HG03175 (cell line): ENCODE measurements at regions not wholly inside any gene's neighbourhood (a gene's known extent, or its start where the extent isn't known, plus 50 kb on each side); places are given as distances from the start of the nearest gene placed in this dataset.
"Not testable (repeated sequence)": the region's sequence is repeated elsewhere in the genome, so short reads cannot be mapped to it uniquely, and the experiment has no call there.

ENCODE experiments used
- ATAC-seq: cut with Tn5 transposase; IDR thresholded peaks from one replicate; pipeline ENCODE4 v1.9.1; 2021; ENCODE audit warnings: mild to moderate bottlenecking, moderate library complexity; ENCODE audit not compliant: unreplicated experiment

DNA sequence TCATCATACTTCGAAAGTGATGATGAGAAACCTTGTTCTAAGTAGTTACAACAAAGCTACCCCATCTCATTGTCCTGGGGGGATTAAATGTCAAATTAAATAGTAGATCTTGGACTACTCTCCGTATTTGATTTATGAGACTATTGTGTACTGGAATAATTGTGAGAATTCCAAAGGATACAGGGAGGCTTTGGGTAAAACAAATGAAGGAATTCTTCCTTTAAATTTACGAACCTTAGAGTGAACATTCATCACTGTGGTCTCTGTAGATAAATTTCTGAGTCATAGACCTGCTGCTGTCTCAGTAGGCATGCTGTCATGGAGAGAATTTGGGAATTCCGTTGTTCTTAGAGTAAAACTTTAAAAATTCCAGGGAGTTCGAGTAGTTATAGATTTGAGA lies 836.2 kb downstream of the DNAH5 start:
- ATAC-seq, result no peak

DNA sequence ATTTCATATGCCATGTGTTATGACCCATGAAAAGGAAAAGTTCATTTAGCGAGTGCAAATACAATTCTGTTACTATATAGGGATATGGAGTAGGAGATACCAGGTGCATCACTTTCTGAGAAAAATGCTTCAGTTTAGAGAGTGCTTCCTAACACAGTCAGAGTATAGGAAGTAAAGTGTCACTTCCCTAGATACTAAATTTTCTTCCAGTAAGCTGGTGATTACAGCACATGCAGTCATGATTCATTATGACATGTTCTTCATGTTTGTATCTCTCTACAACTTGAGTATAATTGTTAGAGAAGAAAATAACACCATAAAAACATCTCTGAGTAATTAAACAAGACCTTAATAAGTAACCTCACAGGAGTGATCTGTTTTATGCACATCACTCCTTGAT lies 837.0 kb downstream of the DNAH5 start:
- ATAC-seq, result no peak

DNA sequence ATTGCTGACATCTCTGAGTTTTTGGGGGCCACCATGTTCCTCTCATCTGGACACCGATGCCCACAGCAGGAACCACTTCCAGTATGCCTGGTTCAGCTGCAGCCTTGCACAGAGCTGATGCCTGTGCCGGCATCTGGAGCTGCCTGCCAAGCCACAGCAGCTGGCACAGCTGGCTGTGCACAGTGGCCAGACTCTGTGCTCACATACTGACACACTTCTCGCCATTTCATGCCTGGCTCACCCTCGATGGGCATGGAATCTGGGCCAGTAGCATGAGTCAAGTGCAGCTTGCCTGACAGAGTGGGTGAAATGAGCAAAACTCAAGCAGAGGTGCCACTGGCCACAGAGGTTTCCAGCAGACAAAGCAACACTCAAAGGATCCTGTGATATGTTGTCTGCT lies 863.4 kb downstream of the DNAH5 start:
- ATAC-seq, result no peak

DNA sequence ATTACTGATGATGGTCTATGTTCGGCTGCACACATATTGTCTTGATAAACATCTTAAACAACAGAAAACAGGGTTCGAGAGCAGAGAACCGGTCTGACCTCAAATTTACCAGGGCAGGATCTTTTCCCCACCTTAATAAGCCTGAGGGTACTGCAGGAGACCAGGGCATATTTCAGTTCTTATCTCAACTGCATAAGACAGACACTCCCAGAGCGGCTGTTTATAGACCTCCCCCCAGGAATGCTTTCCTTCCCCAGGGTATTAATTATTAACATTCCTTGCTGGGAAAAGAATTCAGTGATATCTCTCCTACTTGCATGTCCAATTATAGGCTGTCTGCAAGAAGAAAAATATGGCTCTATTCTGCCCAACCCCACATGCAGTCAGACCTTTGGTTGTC lies 871.6 kb downstream of the DNAH5 start:
- not testable (repeated sequence) for ATAC-seq

DNA sequence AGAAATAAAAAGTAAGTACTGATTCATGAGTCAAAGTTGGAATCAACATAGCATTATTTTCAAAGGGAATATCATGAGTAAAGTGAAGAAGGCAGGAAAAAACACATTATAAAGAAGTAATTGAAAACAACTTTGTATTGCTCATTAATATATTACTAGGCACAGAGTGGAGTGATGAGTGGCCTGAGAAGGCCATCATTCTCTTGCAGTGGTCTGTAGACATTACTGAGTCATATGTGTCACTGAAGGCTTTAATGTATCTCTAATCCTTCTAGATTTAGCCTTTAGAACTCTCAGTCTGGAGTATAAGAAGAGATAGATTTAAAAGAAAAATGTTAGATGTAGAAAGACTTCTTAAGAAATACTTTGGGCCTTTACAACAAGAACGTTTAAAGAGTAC lies 881.4 kb downstream of the DNAH5 start:
- no peak for ATAC-seq

DNA sequence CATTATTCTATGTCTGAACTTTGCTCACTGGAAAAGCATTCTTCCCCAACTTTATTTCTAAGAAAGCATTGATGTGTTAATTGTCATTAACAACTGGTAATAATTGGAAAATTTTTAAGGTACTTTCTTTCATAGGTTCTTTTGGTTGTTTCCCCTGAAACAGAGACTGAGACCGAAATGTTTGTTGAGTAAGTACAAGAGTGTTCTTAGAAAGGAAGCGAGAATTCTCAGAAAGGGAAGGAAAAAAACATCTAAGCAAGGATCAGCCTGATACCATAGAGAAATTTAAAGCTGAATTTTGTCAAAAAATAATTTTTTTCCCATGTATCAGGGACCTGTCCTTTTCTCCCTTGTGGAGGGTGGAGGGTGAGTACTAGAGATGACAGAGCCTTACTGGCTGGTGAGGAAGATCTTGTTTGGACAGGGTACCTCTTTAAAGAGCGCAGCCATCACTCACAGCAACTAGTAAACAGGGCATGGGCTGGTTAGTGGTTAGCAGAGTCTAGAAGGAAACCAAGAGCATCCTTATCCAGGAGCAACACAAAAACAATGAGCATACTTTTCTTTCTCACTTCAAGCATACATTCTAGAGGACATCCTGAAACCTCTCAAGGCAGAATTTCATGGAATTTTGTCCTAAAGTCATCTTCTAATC lies 898.5 kb downstream of the DNAH5 start:
- ATAC-seq, result no peak

DNA sequence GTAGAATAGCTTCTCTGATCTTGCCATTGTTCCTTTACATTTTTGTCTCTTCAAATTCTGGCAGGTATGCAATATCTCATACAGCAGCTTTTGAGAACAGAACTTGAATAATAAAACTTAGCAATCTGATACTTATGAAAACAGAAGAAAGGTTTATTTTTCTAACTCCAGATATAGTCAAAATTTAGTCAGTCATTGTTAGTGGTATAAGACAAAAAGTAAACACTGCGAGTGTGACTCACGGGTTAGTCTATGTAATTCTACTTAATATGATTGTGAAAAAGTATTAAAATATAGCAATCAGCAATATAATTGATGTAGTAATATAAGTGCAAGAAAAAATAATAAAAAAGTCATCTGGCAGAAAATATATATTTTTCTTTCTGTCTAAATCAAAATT lies 910.4 kb downstream of the DNAH5 start:
- ATAC-seq, result no peak

DNA sequence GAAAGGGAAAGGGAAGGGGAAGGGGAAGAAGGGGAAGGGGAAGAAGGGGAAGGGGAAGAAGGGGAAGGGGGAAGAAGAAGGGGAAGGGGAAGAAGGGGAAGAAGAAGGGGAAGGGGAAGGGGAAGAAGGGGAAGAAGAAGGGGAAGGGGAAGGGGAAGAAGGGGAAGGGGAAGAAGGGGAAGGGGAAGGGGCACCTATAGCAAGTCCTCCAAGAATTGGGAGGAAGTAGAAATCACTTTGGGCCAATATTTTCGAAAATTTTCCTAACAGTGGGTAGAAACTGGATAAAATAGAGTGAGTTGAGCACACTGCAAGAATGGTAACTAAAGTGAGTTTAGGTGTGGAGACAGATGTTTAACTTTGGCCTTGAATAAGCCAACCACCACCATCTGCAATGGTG lies 915.3 kb downstream of the DNAH5 start:
- ATAC-seq, result no peak

DNA sequence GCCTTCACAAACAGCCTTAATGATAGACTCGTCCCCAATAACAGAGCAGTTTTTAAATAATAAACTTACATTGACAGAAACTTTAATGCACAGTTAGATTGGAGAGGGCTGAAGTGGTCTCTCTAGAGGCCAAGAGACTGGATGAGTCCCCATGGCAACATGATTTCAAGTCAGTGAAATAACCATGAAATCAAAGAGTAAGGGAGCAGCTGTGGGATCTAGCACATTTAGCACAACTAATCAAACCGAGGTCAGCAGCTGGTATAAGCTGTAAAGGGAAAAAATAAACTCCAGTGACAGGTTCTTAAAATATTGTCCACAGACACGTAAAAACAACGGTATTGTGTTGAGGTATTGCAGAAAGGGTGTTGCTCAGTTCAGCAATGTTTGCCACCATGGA lies 916.6 kb downstream of the DNAH5 start:
- no peak for ATAC-seq

DNA sequence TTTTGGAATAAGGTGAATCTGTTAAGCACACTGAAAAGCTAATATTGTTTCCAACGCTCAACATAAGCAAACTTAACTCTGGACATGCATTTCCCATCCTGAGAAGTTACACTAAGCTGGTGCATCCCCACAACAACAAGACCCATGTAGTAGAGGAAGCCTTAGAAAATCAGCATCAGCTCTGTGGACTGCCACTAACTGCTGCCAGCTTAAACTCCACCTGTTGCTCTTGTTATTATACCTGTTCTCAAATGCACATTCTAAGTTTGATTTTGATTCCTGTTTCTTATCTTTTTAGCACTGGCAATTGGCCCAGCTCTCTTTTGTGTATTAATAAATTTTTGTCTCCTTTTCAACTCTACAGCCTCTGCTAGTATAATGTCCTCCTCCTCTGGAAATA lies 924.8 kb downstream of the DNAH5 start:
- no peak for ATAC-seq

DNA sequence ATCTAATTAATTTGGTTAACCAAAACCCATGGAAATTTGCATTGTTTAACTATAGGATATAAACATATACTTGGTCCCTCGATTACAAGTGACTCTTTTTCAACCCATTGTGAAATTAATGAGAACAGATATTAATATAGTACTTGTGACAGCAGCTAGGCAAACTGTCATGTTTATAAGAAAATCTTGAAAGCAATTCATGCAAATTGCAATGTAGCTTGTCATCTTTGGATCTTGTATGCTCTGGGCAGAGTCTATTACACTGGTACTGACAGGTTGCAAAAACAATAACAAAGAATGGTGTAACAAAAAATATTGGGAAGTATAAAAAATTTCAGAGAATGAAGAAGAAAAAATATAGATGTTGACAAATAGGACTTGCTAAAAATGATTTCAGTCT lies 941.0 kb downstream of the DNAH5 start:
- ATAC-seq, result no peak

DNA sequence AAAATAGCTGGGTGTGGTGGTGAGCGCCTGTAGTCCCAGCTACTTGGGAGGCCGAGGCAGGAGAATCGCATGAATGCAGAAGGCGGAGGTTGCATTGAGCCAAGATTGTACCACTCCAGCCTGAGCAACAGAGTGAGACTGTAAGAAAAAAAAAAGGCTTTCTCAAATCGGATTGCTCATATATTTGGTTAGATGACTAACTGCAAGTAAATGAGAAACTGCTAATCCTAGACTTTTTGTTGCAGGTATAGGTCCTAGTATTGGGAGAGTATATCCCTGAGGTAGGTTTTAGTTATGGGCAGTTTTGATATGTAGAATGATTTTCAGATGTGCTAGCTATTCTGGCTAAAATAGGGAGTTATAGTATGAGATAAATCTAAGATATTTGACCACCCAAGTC lies 944.8 kb downstream of the DNAH5 start:
- no peak for ATAC-seq

DNA sequence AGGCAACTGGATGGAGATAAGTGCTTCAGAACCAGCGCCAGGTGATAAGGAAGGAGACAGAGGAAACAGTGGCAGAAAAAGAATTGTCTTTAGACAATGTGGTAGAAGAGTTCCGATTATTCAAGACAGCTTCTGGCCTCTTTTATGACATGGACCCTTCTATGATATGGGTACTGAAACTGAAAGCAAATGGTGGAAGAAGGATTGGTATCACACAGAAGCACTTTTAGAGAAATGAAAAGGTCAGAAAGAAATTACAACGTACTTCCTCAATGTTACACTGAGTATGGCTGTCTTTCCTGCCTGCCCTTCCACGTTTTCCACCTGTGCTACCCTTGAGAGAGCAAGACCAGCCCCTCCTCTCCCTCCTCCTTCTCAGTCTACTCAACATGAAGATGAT lies 959.3 kb downstream of the DNAH5 start:
- ATAC-seq, result no peak

DNA sequence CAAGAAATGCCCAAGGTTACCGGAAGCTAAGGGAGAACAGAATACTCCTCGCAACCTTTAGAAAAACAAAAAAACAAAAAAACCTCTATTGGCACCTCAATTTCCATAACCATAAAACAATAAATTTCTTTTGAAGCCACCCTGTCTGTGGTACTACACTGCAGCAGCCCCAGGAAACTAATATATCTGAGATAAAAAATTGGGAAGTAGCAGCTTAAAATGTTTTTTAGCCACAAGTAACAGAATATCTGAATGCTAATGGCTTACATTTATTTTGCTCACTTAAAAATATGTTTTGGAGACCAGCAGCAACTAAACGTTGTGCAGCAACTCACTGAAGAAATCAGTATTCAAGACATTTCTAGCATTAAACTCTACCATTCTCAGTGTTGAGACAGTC lies 969.6 kb downstream of the DNAH5 start:
- ATAC-seq, result no peak

DNA sequence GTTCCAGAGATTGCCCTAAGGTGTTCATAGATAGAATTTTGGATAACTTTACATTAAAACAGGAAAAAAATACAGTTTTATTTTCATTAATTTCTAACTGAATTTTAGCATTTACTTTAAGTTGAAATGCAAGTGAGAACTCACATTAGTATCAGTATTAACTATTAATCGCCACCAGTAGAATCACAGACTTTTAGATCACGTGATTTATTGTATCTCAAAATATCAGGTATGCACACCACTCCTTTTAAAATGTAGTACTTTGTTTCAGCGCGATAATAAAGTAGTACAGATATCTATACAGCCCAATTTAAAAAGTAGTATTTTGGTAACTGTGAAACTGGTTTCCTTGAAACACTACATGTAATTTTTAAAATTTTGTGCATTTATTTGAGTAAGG lies 978.7 kb downstream of the DNAH5 start:
- ATAC-seq, result no peak

DNA sequence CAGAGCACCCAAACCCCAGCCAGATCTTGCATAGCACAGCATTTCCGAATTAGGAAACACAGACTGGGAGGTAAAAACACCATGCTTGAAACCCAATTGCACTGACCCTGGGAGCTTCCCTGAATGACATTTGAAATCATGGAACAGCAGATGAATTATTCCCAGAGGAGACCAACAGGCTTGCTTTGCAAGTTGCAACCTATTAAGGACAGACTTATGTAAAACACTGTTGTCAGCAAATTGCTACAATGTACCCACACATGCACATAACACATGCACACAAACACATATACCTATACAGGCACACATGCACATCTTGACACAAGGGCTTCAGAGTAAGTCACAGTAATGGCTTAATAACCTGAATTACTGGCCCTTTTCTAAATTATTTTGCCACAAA lies 984.8 kb downstream of the DNAH5 start:
- no peak for ATAC-seq

DNA sequence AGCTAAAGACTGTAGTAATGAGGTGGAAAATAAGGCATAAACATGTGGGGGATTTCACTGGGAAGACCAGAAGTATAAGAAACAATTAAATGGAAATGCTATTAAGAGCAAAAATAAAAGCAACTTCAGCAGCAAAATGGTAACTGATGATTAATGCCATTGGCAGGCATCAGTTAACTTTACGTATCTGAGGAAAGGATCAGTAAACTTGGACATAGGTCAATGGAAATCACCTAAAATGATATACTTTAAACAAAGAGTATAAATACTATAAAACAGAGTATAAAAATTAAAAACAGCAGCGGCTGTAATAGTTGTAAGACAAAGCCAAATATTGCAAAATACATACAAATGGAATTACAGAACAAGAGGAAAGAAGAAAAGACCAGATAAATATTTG lies 992.1 kb downstream of the DNAH5 start:
- no peak for ATAC-seq

DNA sequence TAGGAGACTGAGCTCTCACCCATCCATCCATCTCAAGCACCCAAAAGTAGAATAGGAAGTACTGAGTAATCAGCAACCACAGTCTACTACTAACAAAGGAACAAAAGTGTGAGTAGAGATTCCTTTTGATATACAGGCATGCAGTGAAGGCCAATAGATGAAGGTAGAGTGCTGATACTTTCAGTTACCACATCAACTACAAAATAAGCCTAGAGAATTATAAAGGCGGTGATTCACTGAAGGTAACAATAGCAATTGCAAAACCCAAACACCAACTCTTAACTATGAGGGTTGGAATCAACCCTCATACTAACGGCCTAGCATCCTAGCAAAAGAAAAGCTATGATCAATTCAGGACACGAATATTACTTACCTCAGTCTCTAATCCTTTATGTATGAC lies 992.6 kb downstream of the DNAH5 start:
- ATAC-seq, result no peak

DNA sequence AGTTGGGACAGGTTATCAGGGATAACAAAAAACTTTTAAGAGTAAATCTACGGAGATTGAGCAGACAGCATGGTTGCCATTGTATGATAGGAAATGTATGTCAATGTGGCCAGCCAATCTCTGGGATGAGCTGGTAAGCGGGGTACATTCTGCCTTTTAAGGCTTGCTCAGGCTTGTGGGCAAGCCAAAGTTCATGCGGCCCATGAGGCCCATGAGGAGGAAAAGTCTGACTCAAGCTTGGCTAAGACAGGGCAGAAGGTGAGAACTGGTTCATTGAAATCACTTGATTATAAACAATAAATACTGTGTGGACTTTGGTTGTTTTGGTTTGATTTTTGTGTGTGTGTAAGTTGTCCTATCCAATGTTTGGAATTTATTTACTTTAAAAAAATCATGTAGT lies 997.1 kb downstream of the DNAH5 start:
- no peak for ATAC-seq

DNA sequence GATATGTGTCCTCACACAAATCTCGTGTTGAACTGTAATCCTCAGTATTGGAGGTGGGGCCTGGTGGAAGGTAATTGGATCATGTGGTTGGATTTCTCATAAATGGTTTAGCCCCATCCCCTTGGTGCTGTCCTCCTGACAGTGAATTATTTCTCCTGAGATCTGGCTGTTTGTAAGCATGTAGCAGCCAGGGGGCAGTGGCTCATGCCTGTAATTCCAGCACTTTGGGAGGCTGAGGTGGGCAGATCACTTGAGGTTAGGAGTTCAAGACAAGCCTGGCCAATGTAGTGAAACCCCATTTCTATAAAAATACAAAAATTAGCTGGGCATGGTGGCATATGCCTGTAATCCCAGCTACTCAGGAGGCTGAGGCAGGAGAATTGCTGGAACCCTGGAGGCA lies 999.0 kb downstream of the DNAH5 start:
- ATAC-seq, result not testable (repeated sequence)

DNA sequence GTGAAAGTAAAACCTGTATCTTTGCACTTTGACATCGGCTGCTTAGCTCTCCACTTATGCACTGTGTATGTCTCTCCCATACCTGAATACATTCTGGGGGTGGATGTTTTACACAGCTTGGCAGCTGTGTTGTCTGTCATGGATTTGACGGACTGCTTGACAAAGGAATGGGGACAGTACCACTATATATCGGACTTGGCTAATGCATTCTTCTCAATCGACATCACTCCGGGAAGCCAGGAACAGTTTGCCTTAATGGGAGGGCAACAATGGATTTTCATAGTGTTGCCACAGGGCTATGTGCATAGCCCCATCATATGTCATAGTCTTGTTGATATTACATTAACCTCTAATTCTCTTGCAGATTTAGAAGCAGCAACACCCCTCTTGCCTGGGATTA lies 1008.3 kb downstream of the DNAH5 start:
- ATAC-seq, result no peak

DNA sequence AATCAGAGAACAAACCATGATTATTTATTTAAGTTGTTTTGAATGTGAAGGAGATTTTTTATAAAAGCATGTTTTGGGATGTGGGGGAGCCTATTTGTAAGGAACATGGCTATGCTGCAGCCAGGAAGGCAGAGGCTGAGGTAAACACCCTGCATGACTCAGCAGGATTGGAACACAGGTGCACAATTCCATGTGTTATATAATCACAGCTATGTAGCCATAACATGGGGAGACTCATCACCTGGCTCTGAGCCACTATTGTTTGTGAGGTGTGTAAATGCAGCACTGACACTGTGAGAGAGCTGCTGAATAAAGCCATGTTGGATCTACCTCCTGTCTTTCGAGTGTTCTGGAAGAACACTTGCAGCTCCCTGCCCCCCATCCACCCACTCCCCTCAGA lies 1009.8 kb downstream of the DNAH5 start:
- ATAC-seq, result no peak

DNA sequence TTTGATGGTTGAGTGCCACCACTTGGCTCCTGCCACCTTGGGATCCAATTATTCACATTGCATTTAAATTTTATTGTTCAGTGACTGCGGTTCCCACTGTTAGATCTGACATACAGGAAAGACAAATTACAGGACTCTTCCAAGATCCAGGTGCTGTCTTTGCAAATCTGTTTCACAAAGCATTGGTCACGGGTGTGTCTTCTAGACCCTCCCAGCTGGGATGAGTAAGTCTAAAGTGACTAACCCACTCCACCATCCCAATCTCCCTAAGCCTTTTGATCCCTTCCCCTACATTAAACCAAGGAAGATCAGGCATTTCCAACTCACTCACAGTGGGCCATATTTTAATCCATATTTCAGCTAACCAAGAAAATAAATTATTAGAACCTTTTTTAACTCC lies 1016.3 kb upstream of the CTNND2 start:
- ATAC-seq, result no peak

DNA sequence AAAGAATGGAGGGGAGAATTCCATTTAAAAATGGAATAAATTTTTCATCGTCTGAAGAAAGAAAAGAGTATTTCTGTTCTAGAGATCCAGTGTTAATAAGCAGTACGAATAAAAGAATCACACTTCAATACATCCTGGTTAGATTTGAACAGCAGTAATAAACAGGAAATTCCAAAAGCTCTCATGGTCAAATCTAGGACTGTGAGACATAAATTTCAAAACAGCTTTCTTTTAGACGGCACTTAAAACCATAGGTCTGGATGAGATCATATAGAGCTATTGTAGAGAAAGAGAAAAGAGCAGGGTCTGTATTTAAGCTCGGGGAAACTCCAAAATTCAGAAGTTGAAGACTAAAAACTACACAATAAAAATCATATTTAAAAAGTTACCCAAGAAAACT lies 1006.9 kb upstream of the CTNND2 start:
- ATAC-seq, result no peak
